Activated CD4-positive, alpha-beta T cell treated with anti-CD3 and anti-CD28 coated beads for 36 hours (primary cell): ENCODE measurements at regions not wholly inside any gene's neighbourhood (a gene's known extent, or its start where the extent isn't known, plus 50 kb on each side); places are given as distances from the start of the nearest gene placed in this dataset.
"Not testable (repeated sequence)": the region's sequence is repeated elsewhere in the genome, so short reads cannot be mapped to it uniquely, and the experiment has no call there.

Experiments
- ATAC-seq: fragments of 200-7000 bp; cut with Tn5 transposase; one replicate; pipeline ENCODE4 v1.10.0; 2021; ENCODE audit warnings: mild to moderate bottlenecking, moderate library complexity
- CTCF ChIA-PET: fragments of 350-600 bp; sonication (Branson Sonifier 250); formaldehyde crosslinking; loops from one replicate; lab custom pipeline; 2021; ENCODE audit warnings: antibody characterized with exemption; lab: Charles Lee
- POLR2A ChIA-PET: fragments of 350-600 bp; sonication (Branson Sonifier 250); formaldehyde crosslinking; loops from one replicate; lab custom pipeline; 2021; ENCODE audit warnings: antibody characterized with exemption, inconsistent platforms; lab: Charles Lee
- DNase-seq: peaks from one replicate; pipeline ENCODE4 v3.0.0-alpha.2; 2020
- H3K27ac Mint-ChIP-seq: one replicate; pipeline ENCODE4 v1.8.0; 2021; ENCODE audit warnings: mixed read lengths
- H3K27me3 Mint-ChIP-seq: one replicate; pipeline ENCODE4 v1.8.0; 2021; ENCODE audit warnings: mixed read lengths
- H3K36me3 Mint-ChIP-seq: one replicate; pipeline ENCODE4 v1.8.0; 2021; ENCODE audit warnings: low read depth, mixed read lengths
- H3K4me1 Mint-ChIP-seq: one replicate; pipeline ENCODE4 v1.8.0; 2021; ENCODE audit warnings: mixed read lengths
- H3K4me3 Mint-ChIP-seq: one replicate; pipeline ENCODE4 v1.8.0; 2021; ENCODE audit warnings: mild to moderate bottlenecking, moderate library complexity, mixed read lengths
- H3K9me3 Mint-ChIP-seq: one replicate; pipeline ENCODE4 v1.8.0; 2021; ENCODE audit warnings: low read depth, mixed read lengths
- intact Hi-C, 2 experiments: fragments of 100-400 bp; cut with DNase I in 1 of 2; cut with micrococcal nuclease in 1 of 2; formaldehyde crosslinking; loops; one replicate each; pipeline versions ENCODE4 v1.14.2 to v1.15.1; 2022 to 2024; cut with DNase I, micrococcal nuclease

DNA sequence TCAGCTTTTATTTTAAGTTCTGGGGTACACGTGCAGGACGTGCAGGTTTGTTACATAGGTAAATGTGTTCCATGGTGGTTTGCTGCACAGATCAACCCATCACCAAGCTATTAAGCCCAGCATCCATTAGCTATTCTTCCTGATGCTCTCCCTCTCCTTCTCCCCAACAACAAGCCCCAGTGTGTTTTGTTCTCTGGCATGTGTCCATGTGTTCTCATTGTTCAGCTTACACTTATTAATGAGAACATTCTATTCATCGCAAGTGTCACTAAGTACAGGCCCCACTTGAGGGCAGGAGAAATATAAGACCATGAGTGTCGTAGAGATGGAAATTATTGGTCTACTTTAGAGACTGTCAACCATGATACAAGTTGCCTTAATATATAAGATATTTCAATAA is 615.1 kb downstream of the CDH8 start:
- intact Hi-C loops = no loop called here
- H3K27me3 Mint-ChIP-seq = no peaks in the 10 kb centered on the region
- H3K27ac Mint-ChIP-seq = no peak overlapping the region
- H3K36me3 Mint-ChIP-seq = no peaks in the 10 kb centered on the region
- no peak for ATAC-seq
- H3K9me3 Mint-ChIP-seq = peaks cover 16% of the 10 kb centered on the region
- CTCF ChIA-PET = no interaction called here
- H3K4me1 Mint-ChIP-seq = no peaks in the 10 kb centered on the region
- DNase-seq = no peak
- H3K4me3 Mint-ChIP-seq = no peak overlapping the region
- POLR2A ChIA-PET = no interaction called here

GRCh38 chr16:61419791-61420190 is 616.4 kb downstream of the CDH8 start:
- CTCF ChIA-PET = no interaction called here
- Mint-ChIP-seq H3K27ac (no peak overlapping the region), H3K4me3 (no peak overlapping the region), H3K36me3 (no peaks in the 10 kb centered on the region), H3K27me3 (no peaks in the 10 kb centered on the region), H3K9me3 (peaks cover 15% of the 10 kb centered on the region), H3K4me1 (no peaks in the 10 kb centered on the region)
- POLR2A ChIA-PET = no interaction called here
- intact Hi-C loops = no loop called here
- ATAC-seq (no peak), DNase-seq (no peak)

DNA sequence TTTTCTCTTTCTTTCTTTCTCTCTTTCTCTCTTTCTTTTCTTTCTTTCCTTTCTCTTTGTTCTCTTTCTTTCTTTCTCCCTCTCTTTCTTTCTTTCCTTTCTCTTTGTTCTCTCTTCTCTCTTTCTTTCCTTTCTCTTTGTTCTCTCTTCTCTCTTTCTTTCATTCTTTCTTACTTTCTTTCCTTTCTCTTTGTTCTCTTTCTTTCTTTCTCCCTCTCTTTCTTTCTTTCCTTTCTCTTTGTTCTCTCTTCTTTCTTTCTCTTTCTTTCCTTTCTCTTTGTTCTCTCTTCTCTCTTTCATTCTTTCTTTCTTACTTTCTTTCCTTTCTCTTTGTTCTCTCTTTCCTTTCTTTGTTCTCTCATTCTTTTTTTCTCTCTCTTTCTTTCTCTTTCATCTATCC is 617.4 kb downstream of the CDH8 start:
- ATAC-seq, POLR2A ChIA-PET, H3K36me3 Mint-ChIP-seq, H3K27me3 Mint-ChIP-seq, H3K27ac Mint-ChIP-seq, CTCF ChIA-PET, H3K4me1 Mint-ChIP-seq, intact Hi-C loops, H3K4me3 Mint-ChIP-seq, DNase-seq: not testable (repeated sequence)
- H3K9me3 Mint-ChIP-seq = peaks cover 13% of the 10 kb centered on the region

- DNase-seq (no peak), ATAC-seq (no peak)
- POLR2A ChIA-PET = no interaction called here
- Mint-ChIP-seq H3K9me3 (peaks cover 17% of the 10 kb centered on the region), H3K4me1 (no peaks in the 10 kb centered on the region), H3K27me3 (no peaks in the 10 kb centered on the region), H3K27ac (no peak overlapping the region), H3K36me3 (no peaks in the 10 kb centered on the region), H3K4me3 (no peak overlapping the region)
- intact Hi-C loops = no loop called here
- CTCF ChIA-PET = interaction anchor here (0.6 kb wide), 1 partner anchor 16 kb away, joined by 3 read pairs; no protein-coding TSS in a partner anchor
These were observed 621.1 kb downstream of the CDH8 start for GRCh38 chr16:61415126-61415525.

- intact Hi-C loops = no loop called here
- CTCF ChIA-PET = no interaction called here
- H3K4me3 Mint-ChIP-seq = no peak overlapping the region
These were observed 623.2 kb downstream of the CDH8 start for GRCh38 chr16:61413021-61413420.

GRCh38 chr16:61412562-61412961 is 623.7 kb downstream of the CDH8 start:
- H3K9me3 Mint-ChIP-seq = peaks cover 14% of the 10 kb centered on the region
- H3K27ac Mint-ChIP-seq = no peak overlapping the region
- DNase-seq = no peak
- H3K27me3 Mint-ChIP-seq = no peaks in the 10 kb centered on the region
- POLR2A ChIA-PET = no interaction called here
- no peaks in the 10 kb centered on the region for H3K36me3 Mint-ChIP-seq
- no peaks in the 10 kb centered on the region for H3K4me1 Mint-ChIP-seq
- no peak overlapping the region for H3K4me3 Mint-ChIP-seq
- ATAC-seq = no peak
- intact Hi-C loops = no loop called here
- CTCF ChIA-PET = no interaction called here

More at GRCh38 chr16:61413021-61413420, 623.2 kb downstream of the CDH8 start:
- no peak for DNase-seq
- Mint-ChIP-seq H3K27me3 (no peaks in the 10 kb centered on the region), H3K9me3 (peaks cover 14% of the 10 kb centered on the region), H3K36me3 (no peaks in the 10 kb centered on the region), H3K27ac (no peak overlapping the region), H3K4me1 (no peaks in the 10 kb centered on the region)
- no peak for ATAC-seq
- POLR2A ChIA-PET = no interaction called here

GRCh38 chr16:61409604-61410003 is 626.6 kb downstream of the CDH8 start:
- H3K9me3 Mint-ChIP-seq = peaks cover 20% of the 10 kb centered on the region
- DNase-seq = no peak
- no peak for ATAC-seq
- intact Hi-C loops = no loop called here
- H3K36me3 Mint-ChIP-seq = no peaks in the 10 kb centered on the region
- H3K4me3 Mint-ChIP-seq = no peak overlapping the region
- no peaks in the 10 kb centered on the region for H3K27me3 Mint-ChIP-seq
- H3K27ac Mint-ChIP-seq = no peak overlapping the region
- POLR2A ChIA-PET = no interaction called here
- H3K4me1 Mint-ChIP-seq = no peaks in the 10 kb centered on the region
- CTCF ChIA-PET = no interaction called here

DNA sequence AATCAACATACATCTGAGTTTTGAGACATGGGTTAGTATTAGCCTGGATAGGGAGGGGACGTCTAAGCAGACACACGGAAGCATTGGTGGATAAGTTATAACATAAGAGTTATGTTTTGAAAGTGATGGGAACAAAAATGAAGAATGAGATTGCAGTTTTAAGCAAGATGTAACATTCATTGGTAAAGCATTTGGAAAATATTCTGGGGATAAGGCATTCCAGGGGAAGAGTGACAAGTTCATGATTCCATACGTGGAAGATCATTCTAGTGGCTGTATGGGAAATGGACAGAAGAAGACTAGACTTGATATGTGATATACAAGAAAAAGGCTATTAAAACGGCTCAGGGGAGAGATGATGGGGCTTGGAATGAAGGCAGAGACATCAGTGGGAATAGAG is 632.9 kb downstream of the CDH8 start:
- Mint-ChIP-seq H3K4me1 (no peaks in the 10 kb centered on the region), H3K36me3 (no peaks in the 10 kb centered on the region), H3K27ac (no peak overlapping the region), H3K4me3 (no peak overlapping the region), H3K9me3 (peaks cover 29% of the 10 kb centered on the region), H3K27me3 (no peaks in the 10 kb centered on the region)
- intact Hi-C loops = no loop called here
- no peak for DNase-seq
- ChIA-PET POLR2A (no interaction called here), CTCF (no interaction called here)
- ATAC-seq = no peak

GRCh38 chr16:61391896-61392295 is 644.3 kb downstream of the CDH8 start:
- intact Hi-C loops = no loop called here
- H3K4me3 Mint-ChIP-seq = no peak overlapping the region
- ATAC-seq = no peak
- DNase-seq = no peak
- H3K27me3 Mint-ChIP-seq = no peaks in the 10 kb centered on the region
- ChIA-PET CTCF (no interaction called here), POLR2A (no interaction called here)
- H3K4me1 Mint-ChIP-seq = no peaks in the 10 kb centered on the region
- peaks cover 13% of the 10 kb centered on the region for H3K9me3 Mint-ChIP-seq
- H3K36me3 Mint-ChIP-seq = no peaks in the 10 kb centered on the region
- H3K27ac Mint-ChIP-seq = no peak overlapping the region

DNA sequence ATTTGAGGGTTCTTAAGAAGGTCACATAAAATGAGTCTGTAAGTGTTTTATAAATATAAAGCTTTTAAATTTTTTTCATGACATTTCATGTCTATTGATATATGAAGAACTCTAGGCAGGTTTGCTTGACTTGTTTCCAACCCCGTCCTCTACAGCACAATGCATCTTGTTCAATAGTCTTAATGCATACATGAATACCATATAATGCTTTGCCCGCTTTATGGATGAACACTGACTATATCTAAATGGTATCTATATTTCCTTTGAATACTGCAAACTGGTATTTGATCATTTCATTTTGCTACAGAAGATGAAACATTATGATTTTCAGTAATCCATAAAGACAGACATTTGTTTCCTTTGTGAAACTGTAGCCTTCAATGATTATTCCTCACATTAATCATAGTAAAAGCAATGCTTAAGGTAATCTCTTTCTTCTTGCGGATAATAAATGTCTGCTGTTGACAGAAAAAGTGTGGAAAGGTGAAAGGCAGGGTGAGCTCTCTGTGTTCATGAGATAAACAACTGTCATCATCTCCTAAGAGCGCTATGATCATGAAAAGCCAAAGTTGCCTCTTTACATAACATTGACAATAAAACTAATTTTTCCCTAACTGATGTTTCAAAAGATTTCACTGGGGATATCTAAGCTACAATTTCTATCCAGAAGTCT is 645.1 kb downstream of the CDH8 start:
- no peaks in the 10 kb centered on the region for H3K27me3 Mint-ChIP-seq
- ChIA-PET CTCF (no interaction called here), POLR2A (no interaction called here)
- ATAC-seq (no peak), DNase-seq (no peak)
- H3K9me3 Mint-ChIP-seq = peaks cover 13% of the 10 kb centered on the region
- intact Hi-C loops = no loop called here
- no peak overlapping the region for H3K27ac Mint-ChIP-seq
- H3K4me1 Mint-ChIP-seq = no peaks in the 10 kb centered on the region
- H3K4me3 Mint-ChIP-seq = no peak overlapping the region
- H3K36me3 Mint-ChIP-seq = no peaks in the 10 kb centered on the region

- DNase-seq = no peak
- intact Hi-C loops = no loop called here
- ChIA-PET CTCF (no interaction called here), POLR2A (no interaction called here)
- no peak for ATAC-seq
- no peak overlapping the region for H3K4me3 Mint-ChIP-seq
- no peaks in the 10 kb centered on the region for H3K36me3 Mint-ChIP-seq
- H3K27me3 Mint-ChIP-seq = no peaks in the 10 kb centered on the region
- no peaks in the 10 kb centered on the region for H3K4me1 Mint-ChIP-seq
- peaks cover 19% of the 10 kb centered on the region for H3K9me3 Mint-ChIP-seq
- H3K27ac Mint-ChIP-seq = no peak overlapping the region
These were observed 650.7 kb downstream of the CDH8 start for GRCh38 chr16:61385392-61386071.

- DNase-seq = no peak
- Mint-ChIP-seq H3K27me3 (no peaks in the 10 kb centered on the region), H3K36me3 (no peaks in the 10 kb centered on the region), H3K4me3 (no peak overlapping the region), H3K4me1 (no peaks in the 10 kb centered on the region), H3K9me3 (peaks cover 17% of the 10 kb centered on the region), H3K27ac (no peak overlapping the region)
- POLR2A ChIA-PET = no interaction called here
- ATAC-seq = no peak
- CTCF ChIA-PET = no interaction called here
- intact Hi-C loops = no loop called here
These were observed 653.8 kb downstream of the CDH8 start for GRCh38 chr16:61382435-61382834.
